Endothelial cell of umbilical vein (primary cell): ENCODE measurements at regions not wholly inside any gene's neighbourhood (a gene's known extent, or its start where the extent isn't known, plus 50 kb on each side); places are given as distances from the start of the nearest gene placed in this dataset.

Experiments
- BruUV-seq: library from RNA; stranded (reverse); fragments of 400-500 nt; replicated peaks from 2 replicates; lab custom pipeline; 2021; lab: Mats Ljungman, UMichigan
- CTCF ChIA-PET: fragments of 300-600, 350-600 bp; sonication (Branson Sonifier 250); formaldehyde crosslinking; loops from one replicate; lab custom pipeline; 2021; ENCODE audit warnings: antibody characterized with exemption, inconsistent platforms; lab: Charles Lee
- POLR2A ChIA-PET: fragments of 300-600, 350-600 bp; sonication (Branson Sonifier 250); formaldehyde crosslinking; loops from one replicate; lab custom pipeline; 2021; ENCODE audit warnings: antibody characterized with exemption, inconsistent platforms; lab: Charles Lee
- DNase-seq: peaks from one replicate; pipeline ENCODE4 v3.0.0-alpha.2; 2011; ENCODE audit warnings: low read depth, low spot score
- FAIRE-seq: peaks from 2 replicates; lab custom pipeline; 2011; peaks lifted over from hg19 to GRCh38; lab: Jason Lieb, UNC
- H2AFZ ChIP-seq: 2 replicates; pipeline ENCODE4 v1.6.0; 2012; ENCODE audit warnings: low read depth, low read length, control low read depth, inconsistent platforms
- H3K27ac ChIP-seq: 2 replicates; pipeline ENCODE4 v1.5.1; 2011; ENCODE audit warnings: low read depth, mild to moderate bottlenecking, control low read depth, low read length, moderate library complexity; ENCODE audit not compliant: insufficient read depth
- H3K27me3 ChIP-seq, 2 experiments: 2 replicates each; pipeline versions ENCODE4 v1.6.0 to v1.6.1; 2011; ENCODE audit warnings: low read length in 2 of 2, mixed read lengths in 1 of 2; ENCODE audit not compliant: control insufficient read depth in 2 of 2, insufficient read depth in 2 of 2
- H3K36me3 ChIP-seq, 2 experiments: 2 replicates in 1 of 2; 3 replicates in 1 of 2; pipeline ENCODE4 v1.5.1; 2011; ENCODE audit warnings: low read length in 2 of 2, mild to moderate bottlenecking in 1 of 2, moderate library complexity in 1 of 2; ENCODE audit not compliant: control insufficient read depth in 2 of 2, insufficient read depth in 2 of 2; ENCODE audit errors: extremely low read depth in 1 of 2
- H3K4me1 ChIP-seq: 3 replicates; pipeline ENCODE4 v1.5.1; 2011; ENCODE audit warnings: mild to moderate bottlenecking, low read length; ENCODE audit not compliant: control insufficient read depth, insufficient read depth; ENCODE audit errors: extremely low read depth
- H3K4me2 ChIP-seq: 2 replicates; pipeline ENCODE4 v1.6.1; 2011; ENCODE audit warnings: low read length, control low read depth, mixed read lengths; ENCODE audit not compliant: insufficient read depth
- H3K4me3 ChIP-seq, 3 experiments: fragments of 200-600 bp in 1 of 3; sonication (generic), shearing (Covaris generic) in 1 of 3; replicated peaks in 1 of 3; 2 replicates each; pipeline ENCODE4 v1.5.1; 2011 to 2016; ENCODE audit warnings: control low read depth in 3 of 3, low read length in 3 of 3, mild to moderate bottlenecking in 2 of 3, inconsistent platforms in 1 of 3, low read depth in 1 of 3, moderate library complexity in 1 of 3; ENCODE audit not compliant: insufficient read depth in 1 of 3
- H3K79me2 ChIP-seq: 2 replicates; pipeline ENCODE4 v1.6.0; 2012; ENCODE audit warnings: low read length, inconsistent platforms; ENCODE audit not compliant: control insufficient read depth, insufficient read depth
- H3K9ac ChIP-seq: replicated peaks from 2 replicates; pipeline ENCODE3; 2011; ENCODE audit warnings: low read length, control low read depth; ENCODE audit not compliant: insufficient read depth; ENCODE audit errors: extremely low read depth
- H3K9me1 ChIP-seq: replicated peaks from 3 replicates; pipeline ENCODE4 v1.6.0; 2011; ENCODE audit warnings: mild to moderate bottlenecking, low read length; ENCODE audit not compliant: control insufficient read depth, insufficient read depth; ENCODE audit errors: extremely low read depth
- H3K9me3 ChIP-seq: replicated peaks from 2 replicates; pipeline ENCODE4 v1.5.1; 2012; ENCODE audit warnings: low read length, inconsistent platforms; ENCODE audit not compliant: control insufficient read depth, insufficient read depth
- H4K20me1 ChIP-seq: replicated peaks from 2 replicates; pipeline ENCODE3; 2011; ENCODE audit warnings: mild to moderate bottlenecking, low read length; ENCODE audit not compliant: control insufficient read depth, insufficient read depth; ENCODE audit errors: extremely low read depth
- CTCF ChIP-seq, 2 donors: IDR thresholded peaks; 1 replicate in 1 of 2; 2 replicates in 1 of 2; pipeline ENCODE4 v1.5.1; 2011; ENCODE audit warnings: low read length in 2 of 2, mild to moderate bottlenecking in 2 of 2, moderate library complexity in 2 of 2, control low read depth in 1 of 2, inconsistent platforms in 1 of 2, low read depth in 1 of 2; ENCODE audit not compliant: insufficient read depth in 1 of 2; ENCODE audit errors: extremely low read depth in 1 of 2
- EZH2 ChIP-seq: IDR thresholded peaks from 2 replicates; pipeline ENCODE4 v1.6.1; 2012; ENCODE audit warnings: borderline replicate concordance, low read depth, mild to moderate bottlenecking, moderate library complexity, low read length, inconsistent platforms; ENCODE audit not compliant: severe bottlenecking
- FOS ChIP-seq: IDR thresholded peaks from 2 replicates; pipeline ENCODE4 v1.6.1; 2011; ENCODE audit warnings: mild to moderate bottlenecking, low read length, moderate library complexity, borderline replicate concordance; ENCODE audit not compliant: insufficient read depth
- GATA2 ChIP-seq: IDR thresholded peaks from 2 replicates; pipeline ENCODE4 v1.7.0; 2011; ENCODE audit warnings: low read depth, mild to moderate bottlenecking, moderate library complexity, mixed read lengths, low read length; ENCODE audit not compliant: insufficient read length, insufficient read depth
- JUN ChIP-seq: IDR thresholded peaks from 2 replicates; pipeline ENCODE4 v1.6.1; 2011; ENCODE audit warnings: borderline replicate concordance, low read depth; ENCODE audit not compliant: insufficient read length, insufficient read depth
- MAX ChIP-seq: IDR thresholded peaks from 2 replicates; pipeline ENCODE4 v1.6.1; 2011; ENCODE audit not compliant: insufficient read depth, insufficient read length
- MYC ChIP-seq: IDR thresholded peaks from one replicate; pipeline ENCODE4 v1.6.1; 2011; ENCODE audit warnings: mild to moderate bottlenecking, low read depth, low read length
- POLR2A ChIP-seq: IDR thresholded peaks from 2 replicates; pipeline ENCODE4 v1.6.1; 2012; ENCODE audit warnings: low read depth, mild to moderate bottlenecking, control low read depth, low read length
- POLR2AphosphoS5 ChIP-seq: IDR thresholded peaks from 2 replicates; pipeline ENCODE4 v1.6.1; 2012; ENCODE audit warnings: low read depth, mild to moderate bottlenecking, control low read depth, low read length, moderate library complexity; ENCODE audit not compliant: insufficient read depth
- dilution Hi-C: fragments of 300-500 bp; cut with MboI; formaldehyde crosslinking; loops from one replicate; pipeline ENCODE4 v1.15.0; 2019; ENCODE audit warnings: low sequenced_read_pairs; ENCODE audit not compliant: extremely low pct_ligation_motif_present
- intact Hi-C: fragments of 100-400 bp; cut with micrococcal nuclease; formaldehyde crosslinking; loops from one replicate; pipeline ENCODE4 v1.10.0; 2022

- Histone ChIP-seq H4K20me1 (no peaks in the 10 kb centered on the region), H3K27me3 (no peaks in the 10 kb centered on the region), H2AFZ (no peak overlapping the region), H3K36me3 (no peaks in the 10 kb centered on the region), H3K79me2 (no peaks in the 10 kb centered on the region), H3K9me3 (no peaks in the 10 kb centered on the region), H3K4me3 (no peak overlapping the region), H3K4me2 (no peak overlapping the region), H3K9ac (no peak overlapping the region), H3K27ac (no peak overlapping the region), H3K4me1 (no peaks in the 10 kb centered on the region), H3K9me1 (no peaks in the 10 kb centered on the region)
- POLR2A ChIA-PET, result no interaction called here
- DNase-seq (no peak), FAIRE-seq (no peak)
- no peak for TF ChIP-seq JUN
- TF ChIP-seq POLR2A, result no peak
- TF ChIP-seq GATA2, result no peak
- no peak for TF ChIP-seq FOS
- no peak for TF ChIP-seq MYC
- TF ChIP-seq CTCF (IDR thresholded peaks at IDR 0.05; ENCODE audit: extremely low read depth in 1 of 2, insufficient read depth in 1 of 2, low read depth in 1 of 2, low read length in 2 of 2), result no peak
- no peak for TF ChIP-seq POLR2AphosphoS5
- TF ChIP-seq MAX, result no peak
- TF ChIP-seq EZH2, result no peak
- BruUV-seq, result no TSS peak
- dilution Hi-C loops, result no loop called here
- CTCF ChIA-PET, result no interaction called here
- intact Hi-C loops, result no loop called here
Measured at GRCh38 chr7:40947566-40947965, 755.3 kb downstream of the INHBA start.
